HFF-Myc (cell line): ENCODE measurements at regions not wholly inside any gene's neighbourhood (a gene's known extent, or its start where the extent isn't known, plus 50 kb on each side); places are given as distances from the start of the nearest gene placed in this dataset.
"Not testable (repeated sequence)": the region's sequence is repeated elsewhere in the genome, so short reads cannot be mapped to it uniquely, and the experiment has no call there.

Source experiments
- DNase-seq: peaks from one replicate; pipeline ENCODE4 v3.0.0-alpha.2; 2011; ENCODE audit warnings: low read depth; ENCODE audit errors: extremely low read depth
- H3K4me3 ChIP-seq: replicated peaks from 2 replicates; pipeline ENCODE4 v1.5.1; 2011; ENCODE audit warnings: low read depth, mild to moderate bottlenecking, control low read depth, low read length
- TF ChIP-seq, protein P1 (sequence below): IDR thresholded peaks from 2 replicates; pipeline ENCODE4 v1.5.1; 2012; ENCODE audit warnings: mild to moderate bottlenecking, low read depth, low read length, control low read depth; ENCODE audit errors: missing control alignments

DNA sequence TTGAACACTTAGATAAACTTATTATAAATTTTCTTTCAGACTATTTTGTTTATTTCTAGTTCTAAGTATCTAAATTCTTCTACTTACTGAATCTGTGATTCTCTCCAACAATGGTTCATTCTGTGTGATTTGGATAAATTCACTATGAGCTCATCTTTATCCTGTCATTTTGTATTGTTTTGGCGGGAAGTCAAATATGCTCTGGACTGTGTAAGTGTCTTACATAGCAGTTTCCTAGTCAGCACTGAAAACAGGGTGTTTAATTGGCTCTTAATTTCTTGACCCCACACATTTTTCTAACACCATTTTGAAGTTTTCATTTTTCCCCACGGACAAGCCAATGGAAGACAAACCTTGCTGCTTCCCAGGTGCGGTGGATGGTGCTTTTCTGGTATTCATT, 207.0 kb upstream of the ACO1 start:
- TF ChIP-seq, protein P1, sequence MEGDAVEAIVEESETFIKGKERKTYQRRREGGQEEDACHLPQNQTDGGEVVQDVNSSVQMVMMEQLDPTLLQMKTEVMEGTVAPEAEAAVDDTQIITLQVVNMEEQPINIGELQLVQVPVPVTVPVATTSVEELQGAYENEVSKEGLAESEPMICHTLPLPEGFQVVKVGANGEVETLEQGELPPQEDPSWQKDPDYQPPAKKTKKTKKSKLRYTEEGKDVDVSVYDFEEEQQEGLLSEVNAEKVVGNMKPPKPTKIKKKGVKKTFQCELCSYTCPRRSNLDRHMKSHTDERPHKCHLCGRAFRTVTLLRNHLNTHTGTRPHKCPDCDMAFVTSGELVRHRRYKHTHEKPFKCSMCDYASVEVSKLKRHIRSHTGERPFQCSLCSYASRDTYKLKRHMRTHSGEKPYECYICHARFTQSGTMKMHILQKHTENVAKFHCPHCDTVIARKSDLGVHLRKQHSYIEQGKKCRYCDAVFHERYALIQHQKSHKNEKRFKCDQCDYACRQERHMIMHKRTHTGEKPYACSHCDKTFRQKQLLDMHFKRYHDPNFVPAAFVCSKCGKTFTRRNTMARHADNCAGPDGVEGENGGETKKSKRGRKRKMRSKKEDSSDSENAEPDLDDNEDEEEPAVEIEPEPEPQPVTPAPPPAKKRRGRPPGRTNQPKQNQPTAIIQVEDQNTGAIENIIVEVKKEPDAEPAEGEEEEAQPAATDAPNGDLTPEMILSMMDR, result no peak
- no peak overlapping the region for H3K4me3 ChIP-seq
- no peak for DNase-seq

DNA sequence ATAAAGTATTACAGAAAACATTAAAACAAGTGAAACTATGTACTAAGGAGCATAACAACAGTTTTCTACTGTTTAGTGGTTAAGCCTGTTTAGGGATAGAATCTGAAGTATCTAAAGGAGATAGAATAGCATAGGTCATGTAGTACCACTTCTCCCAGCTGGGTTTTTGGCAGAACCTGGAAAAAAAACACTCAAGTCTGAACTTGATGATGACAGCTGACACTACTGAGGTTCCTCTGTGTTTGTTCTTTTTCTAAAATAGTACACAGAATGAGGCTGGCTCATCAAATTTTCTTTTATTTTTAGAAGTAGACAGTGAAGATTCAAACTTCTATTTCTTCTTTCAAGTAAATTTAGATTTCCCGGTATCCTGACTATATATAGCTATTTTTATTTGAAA, 203.8 kb upstream of the ACO1 start:
- no peak overlapping the region for H3K4me3 ChIP-seq
- TF ChIP-seq, protein P1, result no peak
- no peak for DNase-seq

DNA sequence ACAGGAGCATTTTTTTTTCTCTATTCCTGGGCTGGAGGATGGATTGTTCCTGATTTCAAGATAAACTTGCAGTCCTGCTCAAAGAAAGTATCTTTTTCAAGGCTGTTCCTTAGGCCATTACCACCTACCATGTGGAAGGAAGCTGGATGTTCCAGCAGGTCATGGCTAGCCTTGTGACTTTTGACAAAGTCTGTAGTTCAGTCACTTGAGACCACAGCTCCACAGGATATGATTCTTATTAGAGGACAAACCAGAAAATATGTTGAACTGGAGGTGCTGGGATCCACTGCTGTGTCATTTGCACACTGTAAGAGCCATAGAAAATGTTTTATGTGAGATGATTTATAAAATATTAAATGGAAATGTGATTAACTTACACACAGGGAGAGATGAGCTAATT, 184.2 kb upstream of the ACO1 start:
- TF ChIP-seq, protein P1, result no peak
- no peak for DNase-seq
- no peak overlapping the region for H3K4me3 ChIP-seq

DNA sequence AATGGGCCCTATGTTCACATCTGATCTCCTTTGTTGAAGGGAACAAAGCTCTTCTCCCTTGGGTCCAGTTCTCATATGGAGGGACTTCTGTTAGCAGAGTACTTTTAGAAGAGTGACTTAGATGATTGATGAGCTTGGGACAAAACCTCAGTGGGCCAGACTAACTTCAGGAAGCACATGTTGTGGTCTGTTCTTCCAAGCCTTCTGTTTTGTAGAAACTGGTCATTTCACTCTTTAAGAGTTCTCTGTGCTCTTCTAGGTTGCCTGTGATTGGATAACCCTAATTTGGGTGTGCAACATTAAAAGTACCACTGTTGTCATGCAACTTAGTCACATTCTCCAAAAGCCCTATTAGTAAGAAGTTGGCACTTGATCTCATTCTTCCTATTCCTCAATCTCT, 183.5 kb upstream of the ACO1 start:
- TF ChIP-seq, protein P1, result no peak
- no peak for DNase-seq
- no peak overlapping the region for H3K4me3 ChIP-seq

DNA sequence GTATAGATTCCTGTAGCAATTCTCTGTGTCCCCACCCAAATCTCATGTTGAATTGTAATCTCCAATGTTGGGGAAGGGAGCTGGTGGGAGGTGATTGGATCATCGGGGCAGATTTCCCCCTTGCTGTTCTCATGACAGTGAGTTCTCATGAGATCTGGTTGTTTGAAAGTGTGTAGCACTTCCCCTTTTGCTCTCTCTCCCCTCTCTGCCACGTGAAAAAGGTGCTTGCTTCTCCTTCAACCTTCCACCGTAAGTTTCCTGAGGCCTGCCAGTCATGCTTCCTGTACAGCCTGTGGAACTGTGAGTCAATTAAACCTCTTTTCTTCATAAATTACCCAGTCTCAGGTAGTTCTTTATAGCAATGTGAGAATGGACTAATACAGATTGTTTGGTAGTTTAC, 175.3 kb upstream of the ACO1 start:
- not testable (repeated sequence) for DNase-seq, H3K4me3 ChIP-seq

DNA sequence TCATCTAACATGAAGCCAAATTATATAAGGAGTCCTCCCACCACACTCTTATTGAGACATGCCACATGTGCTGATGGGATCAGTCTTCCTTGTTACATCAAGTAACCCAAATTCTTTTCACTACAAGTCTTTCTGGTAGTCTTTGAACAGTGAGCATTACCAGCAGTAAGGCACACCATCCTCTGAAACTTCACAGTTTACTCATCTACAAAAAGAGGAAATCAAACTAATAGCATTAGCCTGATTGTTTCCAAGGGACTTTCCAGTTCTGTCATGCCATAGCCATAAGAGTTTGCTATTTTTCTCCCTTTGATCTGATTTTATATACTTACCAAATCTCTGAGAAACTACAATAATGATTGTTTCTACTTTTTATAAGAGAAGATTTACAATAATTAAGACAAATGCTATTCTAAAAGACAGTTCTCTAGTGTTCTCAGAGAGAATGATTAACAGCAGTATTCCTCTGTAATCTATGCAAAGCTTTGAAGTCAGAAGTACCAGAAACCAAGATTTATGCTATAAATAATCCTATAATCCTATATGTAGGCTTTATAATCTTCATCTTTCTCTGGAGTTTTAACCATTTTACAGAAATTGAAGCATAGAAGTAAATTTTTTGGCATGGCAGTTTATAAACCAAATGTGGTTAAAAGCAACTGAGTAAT, 166.2 kb upstream of the ACO1 start:
- H3K4me3 ChIP-seq, result no peak overlapping the region
- no peak for DNase-seq
- TF ChIP-seq, protein P1, result no peak

DNA sequence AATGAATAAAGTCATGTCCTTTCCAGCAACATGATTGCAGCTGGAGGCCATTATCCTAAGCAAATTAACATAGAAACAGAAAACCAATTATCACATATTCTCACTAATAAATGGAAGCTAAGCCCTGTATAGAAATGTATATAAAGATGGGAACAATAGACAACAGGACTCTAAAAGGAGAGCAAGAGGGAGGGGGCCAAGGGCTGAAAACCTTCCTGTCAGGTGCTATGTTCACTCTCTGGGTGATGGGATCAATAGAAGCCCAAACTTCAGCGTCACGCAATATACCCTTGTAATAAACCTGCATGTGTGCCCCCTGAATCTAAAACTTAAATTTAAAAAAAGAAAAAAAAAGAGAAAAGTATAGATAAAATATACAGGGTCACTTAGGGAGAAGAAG, 163.7 kb upstream of the ACO1 start:
- no peak for DNase-seq
- TF ChIP-seq, protein P1, result no peak
- H3K4me3 ChIP-seq, result no peak overlapping the region
